A172 (cell line): ENCODE measurements at regions not wholly inside any gene's neighbourhood (a gene's known extent, or its start where the extent isn't known, plus 50 kb on each side); places are given as distances from the start of the nearest gene placed in this dataset.
"Not testable (repeated sequence)": the region's sequence is repeated elsewhere in the genome, so short reads cannot be mapped to it uniquely, and the experiment has no call there.

Experiments used
- DNase-seq: peaks from one replicate; pipeline ENCODE4 v3.0.0-alpha.2; 2015; ENCODE audit warnings: low spot score

- no peak for DNase-seq
These were observed 179.6 kb upstream of the CXorf51A start for GRCh38 chrX:146994163-146994562.

GRCh38 chrX:146973283-146973682 lies 158.7 kb upstream of the CXorf51A start:
- DNase-seq = no peak

- DNase-seq = no peak
These were observed 152.8 kb upstream of the CXorf51A start for GRCh38 chrX:146967306-146967705.

- no peak for DNase-seq
These were observed 142.2 kb upstream of the CXorf51A start for GRCh38 chrX:146956760-146957159.

- DNase-seq = no peak
These were observed 119.7 kb upstream of the CXorf51A start for GRCh38 chrX:146934256-146934655.

- DNase-seq = peak; percentile 75
These were observed 118.5 kb upstream of the CXorf51A start for GRCh38 chrX:146932997-146933396.

GRCh38 chrX:146921204-146921603 lies 106.7 kb upstream of the CXorf51A start:
- DNase-seq = no peak

GRCh38 chrX:146907391-146908240 lies 93.1 kb upstream of the CXorf51A start:
- DNase-seq = peak; percentile 53

GRCh38 chrX:146906166-146906565 lies 91.6 kb upstream of the CXorf51A start:
- no peak for DNase-seq

- DNase-seq = no peak
These were observed 72.5 kb upstream of the CXorf51A start for GRCh38 chrX:146887020-146887419.

- peak; percentile 26 for DNase-seq
These were observed 67.0 kb upstream of the CXorf51A start for GRCh38 chrX:146881521-146881920.

GRCh38 chrX:146866846-146867245 lies 52.3 kb upstream of the CXorf51A start:
- not testable (repeated sequence) for DNase-seq

- DNase-seq = not testable (repeated sequence)
These were observed 51.2 kb upstream of the CXorf51A start for GRCh38 chrX:146865734-146866133.
